HG02885 (cell line): ENCODE measurements at regions not wholly inside any gene's neighbourhood (a gene's known extent, or its start where the extent isn't known, plus 50 kb on each side); places are given as distances from the start of the nearest gene placed in this dataset.
"Not testable (repeated sequence)": the region's sequence is repeated elsewhere in the genome, so short reads cannot be mapped to it uniquely, and the experiment has no call there.

Experiments used
- ATAC-seq: cut with Tn5 transposase; IDR thresholded peaks from one replicate; pipeline ENCODE4 v1.9.1; 2021; ENCODE audit warnings: mild to moderate bottlenecking; ENCODE audit not compliant: unreplicated experiment, poor library complexity

- peak; percentile 84 for ATAC-seq
Measured at GRCh38 chr4:154164931-154165839, 326.4 kb downstream of the DCHS2 start.

GRCh38 chr4:154160519-154161301, 330.9 kb downstream of the DCHS2 start:
- no peak for ATAC-seq

GRCh38 chr4:154158361-154159155, 333.0 kb downstream of the DCHS2 start:
- ATAC-seq = no peak

GRCh38 chr4:154152546-154152945, 339.1 kb downstream of the DCHS2 start:
- no peak for ATAC-seq

- not testable (repeated sequence) for ATAC-seq
Measured at GRCh38 chr4:154149236-154149635, 342.4 kb downstream of the DCHS2 start.

GRCh38 chr4:154143720-154144119, 347.9 kb downstream of the DCHS2 start:
- ATAC-seq = no peak

- no peak for ATAC-seq
Measured at GRCh38 chr4:154142664-154143063, 348.9 kb downstream of the DCHS2 start.

GRCh38 chr4:154140869-154141268, 350.7 kb downstream of the DCHS2 start:
- ATAC-seq = no peak

- ATAC-seq = no peak
Measured at GRCh38 chr4:154137320-154137905, 348.5 kb upstream of the SFRP2 start.

- no peak for ATAC-seq
Measured at GRCh38 chr4:154135576-154135975, 346.7 kb upstream of the SFRP2 start.

GRCh38 chr4:154132406-154132805, 343.5 kb upstream of the SFRP2 start:
- no peak for ATAC-seq

- no peak for ATAC-seq
Measured at GRCh38 chr4:154126276-154126675, 337.4 kb upstream of the SFRP2 start.

GRCh38 chr4:154125340-154125739, 336.5 kb upstream of the SFRP2 start:
- no peak for ATAC-seq

- no peak for ATAC-seq
Measured at GRCh38 chr4:154124539-154125255, 335.8 kb upstream of the SFRP2 start.

- ATAC-seq = no peak
Measured at GRCh38 chr4:154123897-154124296, 335.0 kb upstream of the SFRP2 start.

- ATAC-seq = no peak
Measured at GRCh38 chr4:154120690-154121345, 331.9 kb upstream of the SFRP2 start.

- ATAC-seq = no peak
Measured at GRCh38 chr4:154120006-154120676, 331.3 kb upstream of the SFRP2 start.

- ATAC-seq = no peak
Measured at GRCh38 chr4:154119317-154119716, 330.4 kb upstream of the SFRP2 start.
